ENCODE measurements at regions not wholly inside any gene's neighbourhood (a gene's known extent, or its start where the extent isn't known, plus 50 kb on each side); places are given as distances from the start of the nearest gene placed in this dataset.
"Not testable (repeated sequence)": the region's sequence is repeated elsewhere in the genome, so short reads cannot be mapped to it uniquely, and the experiment has no call there.

- no peak overlapping the region for H3K27ac ChIP-seq
- no peaks in the 10 kb centered on the region for H3K4me1 ChIP-seq
- no peak for ATAC-seq
- TF ChIP-seq CTCF (IDR thresholded peaks at IDR 0.05) (no peak), POLR2A (IDR thresholded peaks at IDR 0.05) (no peak)
- H3K27me3 ChIP-seq = peaks cover 0 to 29% (median 0%) of the 10 kb centered on the region in 9 donors
- no peaks in the 10 kb centered on the region for H3K36me3 ChIP-seq
- intact Hi-C loops (cut with DNase I) = no loop called here
- no peaks in the 10 kb centered on the region for H3K9me3 ChIP-seq
- no peak for DNase-seq
- H3K4me3 ChIP-seq = no peak overlapping the region
- WGBS, 4 donors = 62 to 79% (median 70%) methylated on average over 14 of the region's 14 CpGs
Measured at GRCh38 chr13:111629926-111630325, 309.5 kb downstream of the TEX29 start.

GRCh38 chr13:111630406-111630805 is 310.0 kb downstream of the TEX29 start:
- intact Hi-C loops (cut with DNase I) = no loop called here
- no peak overlapping the region for H3K27ac ChIP-seq
- no peaks in the 10 kb centered on the region for H3K4me1 ChIP-seq
- no peaks in the 10 kb centered on the region for H3K36me3 ChIP-seq
- no peak for ATAC-seq
- H3K4me3 ChIP-seq = no peak overlapping the region
- 55 to 63% (median 60%) methylated on average over 11 of the region's 11 CpGs for WGBS, 4 donors
- H3K9me3 ChIP-seq = no peaks in the 10 kb centered on the region
- H3K27me3 ChIP-seq = peaks cover 0 to 33% (median 0%) of the 10 kb centered on the region in 9 donors
- no peak for TF ChIP-seq POLR2A (IDR thresholded peaks at IDR 0.05)
- no peak for TF ChIP-seq CTCF (IDR thresholded peaks at IDR 0.05)
- DNase-seq = no peak

GRCh38 chr13:111631271-111631670 is 310.8 kb downstream of the TEX29 start:
- 58 to 78% (median 63%) methylated on average over 3 to 5 of the region's 5 CpGs for WGBS, 4 donors
- peaks cover 0 to 40% (median 0%) of the 10 kb centered on the region in 9 donors for H3K27me3 ChIP-seq
- H3K36me3 ChIP-seq; ATAC-seq; H3K4me1 ChIP-seq; H3K9me3 ChIP-seq; H3K27ac ChIP-seq; DNase-seq; intact Hi-C loops (cut with DNase I); H3K4me3 ChIP-seq: not testable (repeated sequence)

GRCh38 chr13:111632906-111633305 is 312.5 kb downstream of the TEX29 start:
- no peaks in the 10 kb centered on the region for H3K36me3 ChIP-seq
- intact Hi-C loops (cut with DNase I) = no loop called here
- H3K4me1 ChIP-seq = no peaks in the 10 kb centered on the region
- H3K4me3 ChIP-seq = no peak overlapping the region
- no peak overlapping the region for H3K27ac ChIP-seq
- DNase-seq (no peak), ATAC-seq (no peak)
- peaks cover 0 to 31% (median 0%) of the 10 kb centered on the region in 9 donors for H3K27me3 ChIP-seq
- WGBS, 4 donors = 17 to 30% (median 22%) methylated on average over 9 of the region's 9 CpGs
- TF ChIP-seq POLR2A (IDR thresholded peaks at IDR 0.05) (no peak), CTCF (IDR thresholded peaks at IDR 0.05) (no peak)
- H3K9me3 ChIP-seq = no peaks in the 10 kb centered on the region

- no peak overlapping the region for H3K27ac ChIP-seq
- no peaks in the 10 kb centered on the region for H3K9me3 ChIP-seq
- intact Hi-C loops (cut with DNase I) = no loop called here
- no peak for TF ChIP-seq CTCF (IDR thresholded peaks at IDR 0.05)
- no peak for TF ChIP-seq POLR2A (IDR thresholded peaks at IDR 0.05)
- 77 to 84% (median 82%) methylated on average over 4 of the region's 4 CpGs for WGBS, 4 donors
- no peak overlapping the region for H3K4me3 ChIP-seq
- H3K36me3 ChIP-seq = no peaks in the 10 kb centered on the region
- DNase-seq (no peak), ATAC-seq (no peak)
- H3K27me3 ChIP-seq = peaks cover 0 to 33% (median 3%) of the 10 kb centered on the region in 9 donors
- no peaks in the 10 kb centered on the region for H3K4me1 ChIP-seq
Measured at GRCh38 chr13:111633401-111633800, 313.0 kb downstream of the TEX29 start.
